Renal cortex interstitium (tissue), 11 donors: ENCODE measurements at regions not wholly inside any gene's neighbourhood (a gene's known extent, or its start where the extent isn't known, plus 50 kb on each side); places are given as distances from the start of the nearest gene placed in this dataset.

Source experiments
- DNase-seq, 11 donors: peaks; one replicate each; pipeline ENCODE4 v3.0.0-alpha.2; 2013; ENCODE audit warnings: low read depth in 9 of 11, low spot score in 4 of 11; ENCODE audit errors: extremely low read depth in 1 of 11

DNA sequence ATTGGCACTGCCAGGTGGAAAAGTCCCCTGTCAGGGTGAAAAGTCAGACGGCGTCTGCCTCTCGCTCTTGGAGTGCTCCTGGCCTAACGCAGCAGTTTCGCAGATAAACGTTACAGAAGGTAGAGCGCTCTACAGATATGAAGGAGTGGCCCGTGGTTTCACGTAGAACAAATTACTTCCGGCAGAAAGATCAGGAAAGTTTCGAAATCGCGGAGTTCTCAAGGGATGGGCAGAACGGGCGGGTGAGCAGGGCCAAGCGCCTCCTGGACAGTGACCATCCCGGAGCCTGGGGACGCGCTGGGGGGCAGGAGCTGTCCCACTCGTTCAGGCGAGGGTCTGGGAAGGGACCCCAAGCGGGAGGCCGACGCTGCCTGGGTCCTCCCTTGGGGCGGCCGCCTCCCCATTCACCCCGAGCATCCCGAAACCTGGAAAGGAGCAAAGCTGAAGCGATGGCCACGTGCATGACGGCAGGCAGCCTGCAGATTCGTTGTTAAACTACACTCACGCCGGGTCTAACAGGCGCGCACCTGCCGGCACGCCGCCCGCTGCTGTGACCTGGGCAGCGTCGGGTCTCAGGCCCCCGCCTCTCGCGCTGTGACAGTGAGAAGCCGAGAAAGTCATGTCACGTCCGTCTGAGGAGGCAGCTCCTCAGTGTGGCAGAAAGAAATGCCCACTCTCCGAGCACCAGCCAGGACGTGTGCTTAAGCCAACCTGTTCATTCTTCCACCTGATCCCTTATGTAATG is 122.9 kb upstream of the SALL3 start:
- DNase-seq, result no peak

DNA sequence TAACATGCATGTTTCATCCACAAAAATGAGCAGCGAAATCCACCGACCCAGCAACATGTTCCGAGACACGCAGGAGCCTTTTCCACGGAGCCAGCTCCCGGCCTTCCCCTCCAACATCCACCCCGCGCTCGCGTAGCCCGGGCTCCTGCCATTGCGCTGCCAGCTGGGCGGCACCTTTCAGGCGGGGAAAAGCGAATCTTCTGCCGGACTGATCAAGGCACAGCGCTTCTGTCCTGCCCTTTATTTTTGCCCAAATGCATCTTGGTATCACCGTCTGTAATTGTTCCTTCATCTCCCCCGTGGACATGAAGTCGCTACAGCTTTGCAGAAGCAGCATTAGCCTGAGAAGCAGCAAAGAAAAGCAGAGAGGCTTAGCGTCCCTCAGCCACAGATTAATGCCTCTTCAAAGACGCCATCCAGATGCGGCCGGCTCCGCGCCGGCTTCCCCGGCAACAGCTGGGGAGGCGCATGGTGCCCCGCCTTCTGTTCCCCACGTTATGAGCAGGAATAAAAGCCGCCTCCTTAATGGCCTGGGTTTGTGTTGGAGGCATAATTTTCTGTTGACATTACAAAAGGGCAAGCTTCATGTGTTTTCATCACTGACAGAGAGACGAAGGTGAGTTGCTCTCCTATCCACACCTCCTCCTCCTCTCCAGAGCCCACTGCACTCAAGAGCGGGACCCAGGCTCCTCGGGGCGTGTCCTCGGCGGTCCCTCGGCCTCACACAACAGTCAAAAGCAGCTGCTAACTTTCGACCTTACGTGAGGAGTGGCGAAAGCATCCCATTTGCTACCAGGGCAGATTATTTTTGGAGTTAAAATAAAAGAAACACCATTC is 122.1 kb upstream of the SALL3 start:
- no peak for DNase-seq

DNA sequence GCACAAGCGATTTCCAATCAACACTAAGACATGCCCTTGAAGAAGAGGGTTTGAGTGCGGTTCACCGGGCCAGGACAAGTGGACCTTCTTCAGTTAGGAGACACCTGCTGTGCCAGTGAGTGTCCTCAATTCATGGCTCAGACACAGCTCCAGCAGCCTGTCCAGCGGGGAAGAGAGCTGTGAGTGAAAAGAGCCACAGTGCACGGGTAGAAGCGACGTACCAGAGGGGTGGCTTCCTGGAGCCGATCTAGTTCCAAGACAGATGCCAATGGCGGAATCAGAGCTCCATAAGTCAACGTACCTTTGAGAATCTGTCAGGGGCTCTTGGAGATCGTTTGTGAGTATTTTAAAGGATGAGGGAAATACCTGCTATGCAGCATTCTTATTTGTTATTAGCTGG is 119.9 kb upstream of the SALL3 start:
- no peak for DNase-seq

DNA sequence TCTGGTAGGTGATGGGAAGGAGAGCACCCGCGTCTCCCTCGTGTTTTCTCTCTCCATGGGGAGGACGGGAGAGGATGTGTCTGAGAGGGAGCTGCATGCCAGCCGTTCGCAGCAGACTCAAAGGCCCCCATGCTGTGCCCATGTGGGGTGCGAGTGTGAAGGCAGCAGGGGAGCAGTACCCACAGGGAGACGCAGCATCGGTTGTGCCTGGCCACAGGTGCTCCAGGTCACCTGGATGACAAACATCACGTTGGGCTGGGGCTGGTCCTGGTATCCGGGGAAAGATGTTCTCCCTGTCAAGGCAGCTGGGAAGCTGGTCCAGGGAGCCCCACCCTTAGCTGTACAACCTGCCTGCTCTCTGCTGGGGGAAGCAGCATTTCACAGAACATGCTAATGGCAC is 119.5 kb upstream of the SALL3 start:
- DNase-seq, result no peak

DNA sequence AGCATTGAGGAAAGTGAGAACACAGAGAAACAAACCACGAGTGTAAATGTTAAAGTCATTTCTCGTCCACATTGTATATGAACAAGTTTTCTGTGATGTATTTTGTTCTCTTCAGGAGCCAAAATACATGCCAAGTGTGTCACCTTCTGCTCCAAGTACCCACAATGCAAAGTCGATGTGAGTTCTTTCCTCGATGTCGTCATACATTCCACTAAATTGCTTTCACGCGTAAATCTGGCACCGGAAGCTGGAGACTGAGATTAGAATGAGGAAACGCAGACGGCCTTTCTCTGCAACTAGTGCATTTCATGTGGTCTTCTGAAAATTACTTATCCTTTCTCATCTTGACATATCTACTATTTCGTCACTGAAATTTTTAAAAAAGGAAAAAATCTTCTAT is 118.5 kb upstream of the SALL3 start:
- no peak for DNase-seq

DNA sequence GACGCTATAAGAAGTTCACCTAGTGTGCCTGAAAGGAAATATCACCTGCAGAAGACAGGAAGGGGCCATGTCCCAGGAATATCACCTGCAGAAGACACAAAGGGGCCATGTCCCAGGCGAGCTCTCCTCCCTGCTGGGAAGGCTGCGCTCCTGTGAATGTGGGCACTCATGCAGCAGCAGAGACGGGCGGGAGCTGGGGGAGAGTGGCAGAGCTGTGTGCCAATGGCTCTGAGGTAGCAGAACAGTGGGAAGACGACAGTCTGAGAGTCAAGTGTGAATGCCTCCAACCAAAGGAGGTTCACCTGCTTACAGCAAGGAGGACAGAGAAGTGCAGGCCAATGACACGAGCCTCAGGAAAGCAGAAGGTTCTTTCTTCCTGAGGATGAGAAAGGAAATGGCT is 117.9 kb upstream of the SALL3 start:
- DNase-seq, result no peak

DNA sequence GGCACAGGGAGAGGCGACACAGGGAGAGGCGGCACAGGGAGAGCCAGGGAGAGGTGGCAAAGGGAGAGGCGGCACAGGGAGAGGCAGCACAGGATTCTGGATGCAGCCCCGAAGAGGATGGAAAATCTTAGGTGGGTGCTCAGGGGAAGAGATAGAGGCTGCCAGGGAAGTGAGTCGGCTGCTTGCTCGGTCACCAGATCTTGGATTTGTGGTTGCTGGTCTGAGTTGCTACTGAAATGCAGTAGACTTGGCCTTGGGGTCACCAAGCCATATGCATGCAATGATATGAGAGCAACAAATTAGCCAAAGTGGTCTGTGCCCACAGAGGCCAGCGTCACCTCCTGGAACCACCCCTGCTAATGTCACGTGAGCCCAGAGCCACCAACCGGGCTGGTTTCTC is 117.2 kb upstream of the SALL3 start:
- no peak for DNase-seq

DNA sequence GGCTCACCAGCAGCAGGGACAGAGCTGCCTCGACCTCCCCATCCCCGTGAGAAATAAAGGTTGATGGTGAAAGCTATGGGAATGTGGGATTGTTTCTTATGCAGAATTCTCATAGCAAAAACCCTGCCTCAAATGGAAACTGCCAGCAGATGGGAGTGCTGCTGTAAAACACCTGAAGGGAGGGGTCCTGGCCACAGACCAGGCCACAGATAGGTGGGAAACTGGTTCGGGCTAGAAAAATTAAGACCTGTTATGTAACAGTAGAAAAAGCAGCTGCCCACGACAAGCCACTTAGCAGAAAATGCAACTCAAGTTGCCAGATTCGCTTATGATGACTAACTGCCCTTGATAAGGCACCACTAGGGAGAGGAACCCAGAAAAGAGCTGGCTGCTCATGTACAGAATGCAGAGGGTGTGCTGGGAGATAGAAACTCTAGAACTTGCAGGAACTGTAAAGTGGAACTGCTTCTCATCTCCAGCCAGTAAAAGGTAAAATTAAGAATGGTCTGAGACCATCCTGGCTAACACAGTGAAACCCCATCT is 114.5 kb upstream of the SALL3 start:
- no peak for DNase-seq

DNA sequence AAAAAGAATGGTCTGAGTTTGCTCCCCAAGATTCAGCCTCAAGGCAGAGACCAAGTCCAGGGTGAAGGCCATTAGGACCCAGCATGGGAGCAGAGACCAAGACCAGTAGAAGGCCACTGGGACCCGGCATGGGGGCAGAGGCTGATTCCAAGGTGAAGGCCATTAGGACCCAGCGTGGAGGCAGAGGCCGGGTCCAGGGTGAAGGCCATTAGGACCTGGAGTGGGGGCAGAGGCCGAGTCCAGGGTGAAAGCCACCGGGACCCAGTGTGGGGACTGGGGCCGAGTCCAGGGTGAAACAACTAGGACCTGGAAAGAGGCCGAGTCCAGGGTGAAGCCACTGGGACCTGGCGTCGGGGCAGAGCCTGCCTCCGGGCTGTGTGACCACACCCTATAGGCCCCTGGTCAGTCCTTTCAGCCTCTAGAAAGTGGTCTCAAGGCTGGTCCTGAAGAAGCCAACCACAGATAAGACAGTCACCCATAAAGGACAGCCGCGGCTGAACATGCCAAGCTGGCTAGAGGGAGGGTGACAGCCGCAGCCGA is 113.8 kb upstream of the SALL3 start:
- no peak for DNase-seq

DNA sequence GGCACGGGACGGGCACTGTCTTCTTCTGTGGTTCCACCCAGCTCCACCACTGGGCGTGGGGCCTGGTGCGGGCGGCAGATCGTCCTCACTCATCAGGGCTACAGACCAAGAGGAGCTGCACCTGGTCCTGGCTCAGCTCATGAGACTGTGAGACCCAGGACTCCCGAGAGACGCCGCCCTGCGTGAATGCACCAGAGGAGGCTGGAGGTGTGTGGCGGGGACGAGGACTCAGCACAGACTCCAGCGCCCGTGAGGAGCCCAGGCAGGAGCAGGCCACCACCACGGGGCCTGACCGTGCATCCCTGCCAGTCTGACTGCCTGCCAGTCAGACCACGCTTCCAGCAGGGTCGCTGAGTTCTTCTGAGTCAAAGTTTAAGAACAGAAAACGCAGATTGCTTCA is 112.5 kb upstream of the SALL3 start:
- no peak for DNase-seq

DNA sequence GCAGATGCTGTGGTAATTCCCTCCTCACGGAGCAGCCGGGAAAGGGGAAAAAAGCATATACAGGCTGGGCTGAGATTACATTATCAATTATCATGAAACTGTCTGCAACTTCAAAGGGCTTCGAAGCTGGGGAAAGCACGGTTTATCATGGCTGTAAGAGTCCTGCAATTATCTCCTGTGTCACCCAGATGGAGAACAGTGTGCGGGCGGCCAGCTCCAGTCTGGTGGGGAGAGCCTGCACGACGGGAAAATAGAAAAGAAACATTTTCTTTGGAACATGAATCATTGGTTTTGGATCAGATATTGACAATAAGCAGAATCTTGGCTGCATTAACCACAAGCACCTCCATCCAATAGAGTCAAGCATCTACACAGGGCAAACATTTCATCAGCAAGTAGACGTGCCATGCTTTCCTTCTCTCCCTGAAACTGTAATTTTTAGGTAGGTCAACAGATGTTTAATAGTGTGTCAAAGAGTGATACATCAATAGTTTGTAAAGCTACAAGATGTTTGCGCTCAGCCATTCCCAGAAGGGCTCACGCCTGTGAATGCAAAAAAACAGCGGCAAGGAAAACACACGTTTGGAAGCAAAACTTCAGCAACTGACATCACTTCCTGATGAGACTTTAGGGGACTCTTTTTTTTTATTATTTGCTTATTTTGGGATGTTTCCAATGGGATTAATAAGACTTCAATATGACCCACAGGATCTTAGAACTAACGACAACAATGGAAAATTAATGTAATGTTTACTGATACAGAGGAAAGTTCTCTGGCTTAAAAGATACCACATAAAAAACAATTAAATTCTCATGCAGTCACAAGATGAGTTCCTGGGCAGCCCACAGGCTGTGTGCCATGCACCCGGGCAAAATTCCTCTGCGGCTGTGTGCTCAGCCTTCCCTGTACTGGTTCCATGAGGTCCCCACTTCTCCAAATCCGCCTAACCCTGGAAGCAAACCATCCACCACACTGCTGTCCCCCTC is 111.0 kb upstream of the SALL3 start:
- no peak for DNase-seq

DNA sequence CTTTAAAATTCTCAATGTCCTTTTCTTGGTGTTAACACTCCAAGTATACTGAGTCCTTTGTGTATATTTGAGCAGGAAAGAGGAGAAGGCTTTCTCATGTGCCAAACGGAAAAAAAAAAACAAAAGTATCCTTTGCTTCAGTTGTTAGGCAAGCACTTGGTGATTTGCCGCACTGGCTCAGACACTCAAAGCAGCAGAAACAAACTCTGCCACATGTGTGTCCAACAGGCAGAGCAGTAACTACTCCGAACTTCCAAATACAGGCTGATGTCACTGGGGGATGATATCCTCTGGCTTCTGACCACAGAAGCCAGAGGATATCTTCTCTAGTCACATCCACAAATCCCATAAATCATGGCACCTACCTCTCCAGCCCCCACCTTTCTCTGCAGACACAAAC is 108.0 kb upstream of the SALL3 start:
- no peak for DNase-seq

DNA sequence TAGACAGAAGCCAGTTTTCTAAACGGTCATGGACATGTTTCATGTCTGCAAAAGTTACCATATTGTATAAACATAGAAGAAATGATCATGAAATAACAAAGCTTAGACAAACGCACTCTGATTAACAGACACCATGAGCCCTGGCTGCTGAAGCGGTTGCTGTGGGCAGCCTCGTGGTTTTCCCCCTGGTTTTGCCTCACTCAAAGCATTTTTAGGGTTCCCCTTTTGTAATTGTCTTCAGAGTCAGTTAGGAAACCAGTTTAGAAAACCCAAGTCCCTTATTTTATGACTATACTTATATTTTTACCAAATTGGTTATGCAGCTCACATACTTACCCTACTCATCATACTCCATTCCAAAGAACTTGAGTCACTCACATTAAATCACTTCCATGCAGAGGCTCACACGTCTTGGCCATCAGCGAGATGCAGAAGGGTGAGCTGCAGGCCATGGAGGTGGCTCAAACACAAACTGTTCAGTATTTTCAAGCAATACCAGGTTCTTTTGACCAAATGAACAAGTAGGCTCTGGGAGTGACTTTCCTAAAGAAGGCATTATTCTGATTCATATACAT is 105.6 kb upstream of the SALL3 start:
- no peak for DNase-seq

DNA sequence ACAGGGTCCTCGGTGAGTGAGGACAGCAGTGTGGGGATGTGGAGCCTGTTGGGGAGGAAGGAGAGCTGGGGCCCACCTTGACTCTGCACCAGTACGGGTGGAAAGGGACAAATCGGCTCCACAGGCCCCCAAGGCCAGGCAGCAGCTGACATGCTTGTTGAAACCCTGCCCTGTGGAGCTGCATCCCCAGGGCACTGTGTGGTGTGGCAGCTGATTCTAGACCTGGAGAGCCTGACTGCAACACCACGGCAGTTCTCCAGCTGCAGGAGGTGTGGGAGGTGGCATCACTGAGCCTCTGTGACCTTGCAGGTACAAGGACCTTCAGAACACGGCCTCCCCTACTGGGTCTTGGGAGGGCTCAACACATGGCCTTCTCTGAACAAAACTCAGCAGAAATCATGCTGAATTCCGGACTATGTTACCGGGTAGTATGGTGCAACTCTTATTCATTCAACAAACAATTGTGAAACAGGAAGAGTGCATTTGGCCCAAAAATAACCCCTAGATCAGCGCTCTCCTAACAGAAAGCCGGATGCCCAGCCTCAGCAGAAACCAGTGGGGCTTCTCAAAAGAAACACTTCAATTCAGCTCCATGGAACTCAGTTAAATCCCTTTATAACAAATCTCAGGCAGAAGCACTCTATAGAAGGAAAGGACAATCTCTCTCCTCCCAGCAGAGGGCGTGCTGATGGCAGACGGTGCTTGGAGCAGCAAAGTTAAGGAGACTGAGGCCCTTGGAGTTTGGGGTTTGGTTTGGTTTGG is 104.4 kb upstream of the SALL3 start:
- no peak for DNase-seq

DNA sequence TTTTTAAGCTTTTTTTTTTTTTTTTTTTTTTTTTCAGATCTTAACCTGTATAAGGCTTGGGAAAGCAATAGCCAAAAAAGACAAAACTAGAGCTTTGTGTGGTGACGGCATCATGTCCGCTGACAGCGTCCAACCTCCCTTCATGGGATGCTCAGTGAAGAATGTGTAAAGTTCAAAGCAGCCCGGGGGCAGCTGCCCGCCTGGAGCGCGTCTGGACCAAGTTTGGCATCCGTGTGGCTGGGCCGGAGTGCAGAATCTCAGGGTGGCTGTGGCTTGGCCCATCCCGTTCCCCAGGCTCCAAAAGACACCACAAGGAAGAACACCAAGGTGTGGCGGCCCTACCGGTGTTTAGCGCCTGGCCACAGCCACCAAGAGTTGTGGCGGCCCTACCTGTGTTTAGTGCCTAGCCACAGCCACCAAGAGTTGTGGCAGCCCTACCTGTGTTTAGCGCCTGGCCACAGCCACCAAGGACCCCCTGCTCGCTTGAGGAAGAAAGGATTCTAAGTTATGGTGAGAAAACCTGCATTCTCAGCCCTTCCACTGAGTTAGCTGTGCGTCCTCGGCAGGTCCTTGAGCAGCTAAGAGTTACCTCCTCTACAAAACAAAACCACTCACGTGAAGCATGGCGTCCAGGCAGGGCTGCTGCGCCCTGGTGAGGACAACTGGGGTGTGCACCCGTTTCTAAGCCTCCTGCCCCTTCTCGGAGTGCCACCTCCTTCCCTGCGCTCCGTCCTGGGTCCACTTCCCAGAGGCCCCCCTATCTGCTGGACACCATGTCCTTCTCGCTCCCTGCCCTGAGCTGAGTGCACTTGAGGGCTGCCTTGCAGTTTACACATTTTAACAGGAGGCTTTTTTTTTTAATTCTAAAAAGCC is 103.6 kb upstream of the SALL3 start:
- DNase-seq, result no peak

DNA sequence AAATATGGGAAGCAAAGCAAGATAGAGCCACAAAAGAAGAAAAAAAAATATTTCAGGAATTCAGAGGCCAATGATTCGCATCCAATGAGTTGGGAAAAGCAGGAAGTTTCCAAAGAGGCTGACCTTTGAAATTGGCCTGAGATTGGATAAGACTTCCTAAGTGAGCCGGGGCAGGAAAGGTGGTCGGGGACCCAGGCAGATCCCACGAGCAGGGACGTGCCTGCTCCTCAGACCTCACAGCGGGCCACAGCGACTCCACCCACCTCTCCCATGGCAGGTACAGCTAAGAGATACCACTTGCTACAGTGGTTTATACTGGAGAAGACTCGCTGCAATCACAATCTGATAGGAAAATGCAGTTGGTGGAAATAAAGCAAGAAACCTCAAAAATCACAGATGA is 102.8 kb upstream of the SALL3 start:
- DNase-seq, result no peak

DNA sequence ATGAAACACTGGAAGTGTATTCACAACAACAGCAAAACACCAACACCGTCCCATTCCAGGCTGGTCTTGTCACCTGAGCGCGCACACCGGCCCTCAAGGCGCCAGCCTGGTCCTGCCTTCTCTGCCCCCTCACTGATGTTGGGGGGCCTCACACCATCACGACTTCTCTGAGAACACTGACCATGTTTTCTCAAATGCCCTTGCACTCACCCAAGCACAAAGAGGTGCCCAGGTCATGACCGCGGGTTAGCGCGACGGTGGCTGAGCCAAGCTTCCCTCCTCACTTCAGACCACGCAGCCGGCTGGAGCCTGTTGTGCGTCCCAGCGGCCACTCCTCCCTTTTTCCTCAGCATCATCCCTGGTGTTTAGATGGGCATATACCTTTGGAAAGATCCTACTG is 101.3 kb upstream of the SALL3 start:
- DNase-seq, result no peak
